Thyroid gland (tissue), 4 donors: ENCODE measurements at regions not wholly inside any gene's neighbourhood (a gene's known extent, or its start where the extent isn't known, plus 50 kb on each side); places are given as distances from the start of the nearest gene placed in this dataset.

ENCODE experiments used
- DNase-seq, 2 donors: peaks; one replicate each; pipeline ENCODE4 v3.0.0-alpha.2; 2019
- H3K27ac ChIP-seq, 3 donors: fragments of 200-600 bp; sonication (generic); 1 replicate in 2 of 3; 2 replicates in 1 of 3; pipeline ENCODE4 v1.5.1; 2016 to 2019; ENCODE audit warnings: mild to moderate bottlenecking in 1 of 3, moderate library complexity in 1 of 3
- H3K27me3 ChIP-seq: fragments of 200-600 bp; sonication (generic); one replicate; pipeline ENCODE4 v1.5.1; 2019
- H3K36me3 ChIP-seq, 2 donors: fragments of 200-600 bp; sonication (generic); one replicate each; pipeline ENCODE4 v1.5.1; 2016 to 2019
- H3K4me1 ChIP-seq, 2 donors: fragments of 200-600 bp; sonication (generic); one replicate each; pipeline ENCODE4 v1.5.1; 2017 to 2019
- H3K4me3 ChIP-seq, 3 donors: fragments of 200-600 bp; sonication (generic); replicated peaks in 1 of 3; 1 replicate in 2 of 3; 2 replicates in 1 of 3; pipeline ENCODE4 v1.5.1; 2016; ENCODE audit warnings: mild to moderate bottlenecking in 1 of 3
- H3K9me3 ChIP-seq: fragments of 200-600 bp; sonication (generic); one replicate; pipeline ENCODE4 v1.5.1; 2017
- CTCF ChIP-seq, 6 experiments: fragments of 200-600 bp in 3 of 6; fragments of 450-650 bp in 3 of 6; sonication (generic) in 3 of 6; IDR thresholded peaks; one replicate each; pipeline ENCODE4 v1.5.1; 2016 to 2019; ENCODE audit warnings: antibody characterized with exemption in 6 of 6, mild to moderate bottlenecking in 2 of 6, inconsistent platforms in 1 of 6, moderate library complexity in 1 of 6
- POLR2A ChIP-seq, 2 donors: fragments of 450-650 bp; IDR thresholded peaks; one replicate each; pipeline ENCODE4 v1.6.1; 2017; ENCODE audit warnings: antibody characterized with exemption in 2 of 2, mild to moderate bottlenecking in 2 of 2, moderate library complexity in 1 of 2
- WGBS, 2 donors: methylation state at CpG; one replicate each; pipeline ENCODE4 v1.1.5; 2017; 5-methylcytosine and 5-hydroxymethylcytosine counted together
- intact Hi-C: fragments of 100-400 bp; cut with DNase I; formaldehyde crosslinking; loops from one replicate; pipeline ENCODE4 v1.15.1; 2023

- Histone ChIP-seq H3K9me3 (no peaks in the 10 kb centered on the region), H3K27ac (no peak overlapping the region)
- intact Hi-C loops: loop anchor here (10.0 kb wide), 1 partner anchor 151 kb away; no protein-coding TSS in a partner anchor
Observed at GRCh38 chr12:19895246-19896020, 456.1 kb downstream of the AEBP2 start.

GRCh38 chr12:19896041-19896440, 456.7 kb downstream of the AEBP2 start:
- TF ChIP-seq POLR2A (IDR thresholded peaks at IDR 0.05): no peak
- TF ChIP-seq CTCF (IDR thresholded peaks at IDR 0.05): no peak
- H3K27ac ChIP-seq: no peak overlapping the region

More at GRCh38 chr12:19895246-19896020, 456.1 kb downstream of the AEBP2 start:
- no peaks in the 10 kb centered on the region for H3K27me3 ChIP-seq
- no peak for DNase-seq
- 73 to 74% methylated on average over 2 of the region's 2 CpGs for WGBS, 2 donors
- H3K4me1 ChIP-seq: no peaks in the 10 kb centered on the region
- TF ChIP-seq CTCF (IDR thresholded peaks at IDR 0.05) (no peak), POLR2A (IDR thresholded peaks at IDR 0.05) (no peak)
- H3K36me3 ChIP-seq: no peaks in the 10 kb centered on the region
- H3K4me3 ChIP-seq: no peak overlapping the region

GRCh38 chr12:19896534-19896933, 457.2 kb downstream of the AEBP2 start:
- no peak overlapping the region for H3K4me3 ChIP-seq
- H3K36me3 ChIP-seq: no peaks in the 10 kb centered on the region
- H3K9me3 ChIP-seq: no peaks in the 10 kb centered on the region
- intact Hi-C loops: loop anchor here (10.0 kb wide), 1 partner anchor 152 kb away; no protein-coding TSS in a partner anchor
- 78 to 79% methylated on average over 3 of the region's 3 CpGs for WGBS, 2 donors
- no peaks in the 10 kb centered on the region for H3K4me1 ChIP-seq
- no peak for TF ChIP-seq CTCF (IDR thresholded peaks at IDR 0.05)
- DNase-seq: no peak
- H3K27me3 ChIP-seq: no peaks in the 10 kb centered on the region
- H3K27ac ChIP-seq: no peak overlapping the region

More at GRCh38 chr12:19896041-19896440, 456.7 kb downstream of the AEBP2 start:
- 92 to 94% methylated on average over 1 of the region's 1 CpG for WGBS, 2 donors
- intact Hi-C loops: loop anchor here (10.0 kb wide), 1 partner anchor 151 kb away; no protein-coding TSS in a partner anchor
- H3K27me3 ChIP-seq: no peaks in the 10 kb centered on the region
- H3K36me3 ChIP-seq: no peaks in the 10 kb centered on the region
- H3K4me3 ChIP-seq: no peak overlapping the region
- no peaks in the 10 kb centered on the region for H3K9me3 ChIP-seq
- no peaks in the 10 kb centered on the region for H3K4me1 ChIP-seq
- no peak for DNase-seq

GRCh38 chr12:19897900-19898408, 458.7 kb downstream of the AEBP2 start:
- no peaks in the 10 kb centered on the region for H3K9me3 ChIP-seq
- TF ChIP-seq POLR2A (IDR thresholded peaks at IDR 0.05) (no peak), CTCF (IDR thresholded peaks at IDR 0.05) (no peak)
- no peaks in the 10 kb centered on the region for H3K36me3 ChIP-seq
- H3K27ac ChIP-seq: no peak overlapping the region
- H3K4me3 ChIP-seq: no peak overlapping the region
- intact Hi-C loops: loop anchor here (10.0 kb wide), 1 partner anchor 153 kb away; no protein-coding TSS in a partner anchor
- no peak for DNase-seq
- no peaks in the 10 kb centered on the region for H3K27me3 ChIP-seq
- WGBS, 2 donors: 72 to 74% methylated on average over 2 of the region's 2 CpGs
- H3K4me1 ChIP-seq: no peaks in the 10 kb centered on the region

- Histone ChIP-seq H3K27ac (no peak overlapping the region), H3K36me3 (no peaks in the 10 kb centered on the region), H3K4me3 (no peak overlapping the region), H3K9me3 (no peaks in the 10 kb centered on the region), H3K4me1 (no peaks in the 10 kb centered on the region), H3K27me3 (no peaks in the 10 kb centered on the region)
- TF ChIP-seq CTCF (IDR thresholded peaks at IDR 0.05) (no peak), POLR2A (IDR thresholded peaks at IDR 0.05) (no peak)
- intact Hi-C loops: no loop called here
- no peak for DNase-seq
- WGBS, 2 donors: 87% methylated on average over 1 of the region's 1 CpG
Observed at GRCh38 chr12:19901841-19902240, 462.5 kb downstream of the AEBP2 start.
